IMR-90 (cell line): ENCODE measurements at regions not wholly inside any gene's neighbourhood (a gene's known extent, or its start where the extent isn't known, plus 50 kb on each side); places are given as distances from the start of the nearest gene placed in this dataset.

Experiments
- CEBPB ChIP-seq: IDR thresholded peaks from 2 replicates; pipeline ENCODE4 v1.6.1; 2012; ENCODE audit warnings: low read depth, low read length, improper control_type of control experiment
- CTCF ChIP-seq: conservative IDR thresholded peaks from 2 replicates; pipeline ENCODE4 v1.5.1; 2012; ENCODE audit warnings: mild to moderate bottlenecking, low read depth, low read length, improper control_type of control experiment
- ELK1 ChIP-seq: fragments of 150-350 bp; IDR thresholded peaks from 2 replicates; pipeline ENCODE4 v1.6.1; 2016; ENCODE audit warnings: low read depth, mild to moderate bottlenecking, low read length, moderate library complexity, borderline replicate concordance
- FOS ChIP-seq: fragments of 150-350 bp; IDR thresholded peaks from 2 replicates; pipeline ENCODE4 v1.6.1; 2016; ENCODE audit warnings: low read depth, low read length
- MAFK ChIP-seq: IDR thresholded peaks from 2 replicates; pipeline ENCODE4 v1.6.1; 2012; ENCODE audit warnings: low read depth, low read length, improper control_type of control experiment
- MAZ ChIP-seq: IDR thresholded peaks from 2 replicates; pipeline ENCODE4 v1.6.1; 2012; ENCODE audit warnings: low read depth, mild to moderate bottlenecking, low read length, improper control_type of control experiment, moderate library complexity, borderline replicate concordance
- MXI1 ChIP-seq: IDR thresholded peaks from 2 replicates; pipeline ENCODE4 v1.6.1; 2012; ENCODE audit warnings: low read depth, mild to moderate bottlenecking, low read length, moderate library complexity, borderline replicate concordance
- POLR2A ChIP-seq: IDR thresholded peaks from 2 replicates; pipeline ENCODE4 v1.6.1; 2012; ENCODE audit warnings: mild to moderate bottlenecking, low read depth, low read length
- RAD21 ChIP-seq: IDR thresholded peaks from 2 replicates; pipeline ENCODE4 v1.6.1; 2012; ENCODE audit warnings: low read length, improper control_type of control experiment
- RCOR1 ChIP-seq: IDR thresholded peaks from 2 replicates; pipeline ENCODE4 v1.6.1; 2012; ENCODE audit warnings: mild to moderate bottlenecking, low read length, improper control_type of control experiment; ENCODE audit not compliant: insufficient replicate concordance
- RFX5 ChIP-seq: IDR thresholded peaks from 2 replicates; pipeline ENCODE4 v1.8.0; 2012; ENCODE audit warnings: low read depth, mild to moderate bottlenecking, low read length, moderate library complexity
- SMC3 ChIP-seq: fragments of 150-350 bp; IDR thresholded peaks from 2 replicates; pipeline ENCODE4 v1.6.1; 2016; ENCODE audit warnings: low read depth, mild to moderate bottlenecking, antibody characterized with exemption, low read length, moderate library complexity
- USF2 ChIP-seq: fragments of 150-350 bp; IDR thresholded peaks from 2 replicates; pipeline ENCODE4 v1.6.1; 2017; ENCODE audit warnings: mild to moderate bottlenecking, antibody characterized with exemption, low read length, low read depth

- TF ChIP-seq CTCF (no peak), POLR2A (no peak), RCOR1 (no peak), SMC3 (no peak), RFX5 (no peak), MAZ (no peak), FOS (no peak), USF2 (no peak), MAFK (no peak), ELK1 (no peak), MXI1 (no peak), CEBPB (no peak), RAD21 (no peak)
Measured at GRCh38 chr1:199482426-199482825, 545.1 kb upstream of the NR5A2 start.
